ENCODE measurements at regions not wholly inside any gene's neighbourhood (a gene's known extent, or its start where the extent isn't known, plus 50 kb on each side); places are given as distances from the start of the nearest gene placed in this dataset.

DNA sequence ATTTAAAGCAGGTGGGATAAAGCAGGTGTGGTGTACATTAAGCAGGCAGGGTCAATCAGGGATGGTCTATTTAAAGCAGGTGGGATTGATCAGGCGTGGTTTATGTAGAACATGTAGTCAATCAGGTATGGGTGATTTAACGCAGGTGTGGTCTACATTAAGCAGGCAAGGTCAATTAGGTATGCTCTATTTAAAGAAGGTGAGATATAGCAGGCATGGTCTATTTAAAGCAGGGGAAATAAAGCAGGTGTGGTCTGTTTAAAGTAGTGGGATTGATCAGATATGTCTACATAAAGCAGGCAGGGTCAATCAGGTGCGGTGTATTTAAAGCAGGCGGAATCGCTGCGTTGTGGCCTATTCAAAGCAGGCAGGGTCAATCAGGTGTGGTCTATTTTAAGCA, 88.6 kb upstream of the MXRA5 start:
- TF ChIP-seq ZFP41 (tag by site-specific recombination; IDR thresholded peaks at IDR 0.05; ENCODE audit: borderline replicate concordance) = no peak
- no peak for TF ChIP-seq SETDB1 (IDR thresholded peaks at IDR 0.05; ENCODE audit: insufficient read length, low read length)
- TF ChIP-seq ZNF114 (tag by site-specific recombination; IDR thresholded peaks at IDR 0.05) = no peak
- no peak for TF ChIP-seq ZBTB20 (tag by site-specific recombination; IDR thresholded peaks at IDR 0.05)
- TF ChIP-seq, protein P1, sequence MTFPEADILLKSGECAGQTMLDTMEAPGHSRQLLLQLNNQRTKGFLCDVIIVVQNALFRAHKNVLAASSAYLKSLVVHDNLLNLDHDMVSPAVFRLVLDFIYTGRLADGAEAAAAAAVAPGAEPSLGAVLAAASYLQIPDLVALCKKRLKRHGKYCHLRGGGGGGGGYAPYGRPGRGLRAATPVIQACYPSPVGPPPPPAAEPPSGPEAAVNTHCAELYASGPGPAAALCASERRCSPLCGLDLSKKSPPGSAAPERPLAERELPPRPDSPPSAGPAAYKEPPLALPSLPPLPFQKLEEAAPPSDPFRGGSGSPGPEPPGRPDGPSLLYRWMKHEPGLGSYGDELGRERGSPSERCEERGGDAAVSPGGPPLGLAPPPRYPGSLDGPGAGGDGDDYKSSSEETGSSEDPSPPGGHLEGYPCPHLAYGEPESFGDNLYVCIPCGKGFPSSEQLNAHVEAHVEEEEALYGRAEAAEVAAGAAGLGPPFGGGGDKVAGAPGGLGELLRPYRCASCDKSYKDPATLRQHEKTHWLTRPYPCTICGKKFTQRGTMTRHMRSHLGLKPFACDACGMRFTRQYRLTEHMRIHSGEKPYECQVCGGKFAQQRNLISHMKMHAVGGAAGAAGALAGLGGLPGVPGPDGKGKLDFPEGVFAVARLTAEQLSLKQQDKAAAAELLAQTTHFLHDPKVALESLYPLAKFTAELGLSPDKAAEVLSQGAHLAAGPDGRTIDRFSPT (tag by site-specific recombination; IDR thresholded peaks at IDR 0.05) = no peak
